Trophoblast cell (in vitro differentiated cells and primary cell): ENCODE measurements at regions not wholly inside any gene's neighbourhood (a gene's known extent, or its start where the extent isn't known, plus 50 kb on each side); places are given as distances from the start of the nearest gene placed in this dataset.
"Not testable (repeated sequence)": the region's sequence is repeated elsewhere in the genome, so short reads cannot be mapped to it uniquely, and the experiment has no call there.

ENCODE experiments used
- DNase-seq, 2 donors: peaks; one replicate each; pipeline ENCODE4 v3.0.0-alpha.2; 2016
- H2AFZ ChIP-seq: 2 replicates; pipeline ENCODE4 v1.6.1; 2013; ENCODE audit warnings: low read length, moderate library complexity, mild to moderate bottlenecking; ENCODE audit not compliant: insufficient read depth, poor library complexity
- H2AK5ac ChIP-seq: 2 replicates; pipeline ENCODE4 v1.6.1; 2013; ENCODE audit warnings: mild to moderate bottlenecking, low read length
- H2BK120ac ChIP-seq: 2 replicates; pipeline ENCODE4 v1.6.1; 2013; ENCODE audit warnings: low read length, mild to moderate bottlenecking, moderate library complexity; ENCODE audit not compliant: insufficient read depth, poor library complexity
- H2BK12ac ChIP-seq: 2 replicates; pipeline ENCODE4 v1.6.1; 2013; ENCODE audit warnings: mild to moderate bottlenecking, low read length, moderate library complexity
- H2BK5ac ChIP-seq: 2 replicates; pipeline ENCODE4 v1.6.1; 2013; ENCODE audit warnings: low read length, low read depth, moderate library complexity, mild to moderate bottlenecking; ENCODE audit not compliant: poor library complexity
- H3K14ac ChIP-seq: 2 replicates; pipeline ENCODE4 v1.6.1; 2013; ENCODE audit warnings: mild to moderate bottlenecking, low read length
- H3K18ac ChIP-seq: 2 replicates; pipeline ENCODE4 v1.6.1; 2013; ENCODE audit warnings: mild to moderate bottlenecking, low read length
- H3K23ac ChIP-seq: 2 replicates; pipeline ENCODE4 v1.6.1; 2013; ENCODE audit warnings: low read length
- H3K27ac ChIP-seq: 2 replicates; pipeline ENCODE4 v1.5.1; 2013; ENCODE audit warnings: low read depth, mild to moderate bottlenecking, inconsistent platforms, low read length, moderate library complexity
- H3K27me3 ChIP-seq: 2 replicates; pipeline ENCODE4 v1.6.1; 2013; ENCODE audit warnings: inconsistent platforms, mild to moderate bottlenecking, low read length, moderate library complexity; ENCODE audit not compliant: insufficient read depth
- H3K36me3 ChIP-seq, 2 experiments: 1 replicate in 1 of 2; 2 replicates in 1 of 2; pipeline ENCODE4 v1.6.1; 2013; ENCODE audit warnings: low read length in 2 of 2, mild to moderate bottlenecking in 2 of 2, moderate library complexity in 1 of 2; ENCODE audit not compliant: insufficient read depth in 2 of 2, control insufficient read depth in 1 of 2
- H3K4ac ChIP-seq: 2 replicates; pipeline ENCODE4 v1.6.1; 2013; ENCODE audit warnings: low read depth, mild to moderate bottlenecking, low read length, moderate library complexity
- H3K4me1 ChIP-seq, 2 experiments: 1 replicate in 1 of 2; 2 replicates in 1 of 2; pipeline ENCODE4 v1.6.1; 2013; ENCODE audit warnings: low read length in 2 of 2, mild to moderate bottlenecking in 2 of 2, moderate library complexity in 1 of 2; ENCODE audit not compliant: insufficient read depth in 2 of 2, control insufficient read depth in 1 of 2
- H3K4me2 ChIP-seq: 2 replicates; pipeline ENCODE4 v1.6.1; 2013; ENCODE audit warnings: inconsistent platforms, mild to moderate bottlenecking, low read length, moderate library complexity
- H3K4me3 ChIP-seq: 2 replicates; pipeline ENCODE4 v1.5.1; 2013; ENCODE audit warnings: mild to moderate bottlenecking, low read depth, low read length, inconsistent platforms
- H3K79me1 ChIP-seq: one replicate; pipeline ENCODE4 v1.6.1; 2013; ENCODE audit warnings: low read length
- H3K79me2 ChIP-seq: 2 replicates; pipeline ENCODE4 v1.6.1; 2013; ENCODE audit warnings: low read length, mild to moderate bottlenecking; ENCODE audit not compliant: control insufficient read depth, insufficient read depth, poor library complexity
- H3K9ac ChIP-seq: 2 replicates; pipeline ENCODE4 v1.6.1; 2013; ENCODE audit warnings: mild to moderate bottlenecking, low read length
- H3K9me3 ChIP-seq: 2 replicates; pipeline ENCODE4 v1.6.1; 2013; ENCODE audit warnings: low read depth, mild to moderate bottlenecking, control low read depth, inconsistent platforms, low read length; ENCODE audit not compliant: insufficient read depth
- H4K12ac ChIP-seq: 2 replicates; pipeline ENCODE4 v1.6.1; 2013; ENCODE audit warnings: low read depth, mild to moderate bottlenecking, low read length, moderate library complexity
- H4K8ac ChIP-seq: 2 replicates; pipeline ENCODE4 v1.6.1; 2013; ENCODE audit warnings: low read depth, mild to moderate bottlenecking, low read length, moderate library complexity
- H4K91ac ChIP-seq: one replicate; pipeline ENCODE4 v1.6.1; 2013; ENCODE audit warnings: low read depth, mild to moderate bottlenecking, low read length, moderate library complexity
- WGBS: extraction: QIAGEN DNeasy Blood & Tissue Kit; methylation state at CpG from one replicate; pipeline ENCODE4 v1.1.7; 2013; ENCODE audit warnings: missing lambda C conversion rate; ENCODE audit not compliant: insufficient read length, insufficient coverage; ENCODE audit errors: extremely low coverage; 5-methylcytosine and 5-hydroxymethylcytosine counted together

DNA sequence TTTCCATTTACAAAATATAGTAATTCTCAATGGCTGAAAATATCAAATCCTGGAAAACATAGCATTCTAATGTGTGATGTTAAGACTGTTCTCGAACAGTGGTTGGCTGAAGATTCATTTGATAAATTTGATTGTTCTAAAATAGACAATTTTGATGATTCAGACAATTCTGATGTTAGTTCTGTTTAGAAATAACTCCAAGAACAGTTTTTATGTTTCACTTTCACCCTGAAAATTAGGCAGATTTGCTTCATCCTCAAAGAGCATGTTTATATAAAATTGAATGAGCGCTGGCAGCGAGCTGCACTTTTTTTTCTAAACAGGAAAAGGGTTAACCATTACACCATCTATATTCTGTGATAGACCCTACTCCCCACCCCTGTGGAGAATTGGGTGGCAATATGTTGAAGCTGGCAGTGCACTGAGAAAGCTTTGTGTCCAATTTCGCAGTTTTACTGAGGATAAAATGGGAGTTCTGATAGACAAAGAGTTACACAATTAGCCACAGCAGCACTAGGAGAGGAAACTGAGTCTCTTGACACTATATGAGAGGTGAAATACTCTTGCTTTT lies 69.6 kb upstream of the TMED7 start:
- DNase-seq, result no peak
- H2BK120ac ChIP-seq, result no peak overlapping the region
- H4K12ac ChIP-seq, result no peak overlapping the region
- H3K79me1 ChIP-seq, result no peaks in the 10 kb centered on the region
- H3K9ac ChIP-seq, result no peak overlapping the region
- H3K4me3 ChIP-seq, result no peak overlapping the region
- no peaks in the 10 kb centered on the region for H3K4me1 ChIP-seq
- no peaks in the 10 kb centered on the region for H3K27me3 ChIP-seq
- no peak overlapping the region for H3K18ac ChIP-seq
- no peak overlapping the region for H3K4ac ChIP-seq
- no peak overlapping the region for H3K27ac ChIP-seq
- H3K14ac ChIP-seq, result no peak overlapping the region
- H2AFZ ChIP-seq, result no peak overlapping the region
- H2AK5ac ChIP-seq, result no peak overlapping the region
- H3K4me2 ChIP-seq, result no peak overlapping the region
- no peak overlapping the region for H4K8ac ChIP-seq
- no peaks in the 10 kb centered on the region for H3K9me3 ChIP-seq
- no peaks in the 10 kb centered on the region for H3K79me2 ChIP-seq
- no CpG with 5 or more reads among the region's 4 CpGs for WGBS
- H3K23ac ChIP-seq, result no peak overlapping the region
- H4K91ac ChIP-seq, result no peak overlapping the region
- no peaks in the 10 kb centered on the region for H3K36me3 ChIP-seq
- no peak overlapping the region for H2BK5ac ChIP-seq
- H2BK12ac ChIP-seq, result no peak overlapping the region

DNA sequence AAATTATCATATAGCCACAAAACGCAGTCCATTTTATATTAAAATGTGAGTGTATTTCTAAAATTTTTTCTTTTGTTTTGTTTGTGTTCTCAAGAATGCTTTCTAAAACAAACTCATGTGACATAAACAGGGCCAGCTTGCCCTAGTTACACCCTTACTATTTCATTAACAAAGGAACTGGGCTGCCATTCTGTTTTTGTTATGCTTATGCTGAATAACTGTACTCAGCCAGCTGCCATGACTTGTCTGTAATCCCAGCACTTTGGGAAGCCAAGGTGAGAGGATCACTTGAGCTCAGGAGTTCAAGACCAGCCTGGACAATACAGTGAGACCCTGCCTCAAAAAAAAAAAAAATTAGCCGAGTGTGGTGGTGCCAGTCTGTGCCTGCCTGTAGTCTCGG lies 66.0 kb upstream of the TMED7 start:
- H3K9me3 ChIP-seq, H3K27ac ChIP-seq, H4K12ac ChIP-seq, H2AK5ac ChIP-seq, H3K36me3 ChIP-seq, H3K14ac ChIP-seq, H4K91ac ChIP-seq, H3K4me2 ChIP-seq, H3K4me1 ChIP-seq, H3K79me2 ChIP-seq, H3K9ac ChIP-seq, DNase-seq, H2BK12ac ChIP-seq, H3K27me3 ChIP-seq, H2BK5ac ChIP-seq, H4K8ac ChIP-seq, H2AFZ ChIP-seq, H3K79me1 ChIP-seq, H3K4ac ChIP-seq, H2BK120ac ChIP-seq, H3K4me3 ChIP-seq, H3K18ac ChIP-seq, H3K23ac ChIP-seq: not testable (repeated sequence)
- WGBS, result no CpG with 5 or more reads among the region's 3 CpGs

DNA sequence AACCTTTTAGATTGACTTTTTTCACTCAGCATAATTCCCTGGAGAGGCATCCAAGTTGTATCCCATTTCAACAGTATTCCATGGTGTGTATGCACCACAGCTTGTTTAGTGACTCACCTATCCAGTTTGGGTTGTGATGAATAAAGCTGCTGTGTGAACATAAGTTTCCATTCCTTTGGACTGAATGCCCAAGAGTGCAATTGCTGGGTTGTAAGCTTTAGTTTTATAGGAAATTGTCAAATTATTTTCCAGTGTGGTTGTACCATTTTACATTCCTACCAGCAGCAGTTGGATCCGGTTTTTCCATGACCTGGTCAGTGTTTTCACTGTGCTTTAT lies 60.9 kb upstream of the TMED7 start:
- Histone ChIP-seq H3K4ac (no peak overlapping the region), H3K79me2 (no peaks in the 10 kb centered on the region), H3K9ac (no peak overlapping the region), H3K79me1 (no peaks in the 10 kb centered on the region), H4K12ac (no peak overlapping the region), H4K91ac (no peak overlapping the region), H3K9me3 (no peaks in the 10 kb centered on the region), H3K4me1 (no peaks in the 10 kb centered on the region), H2AK5ac (no peak overlapping the region), H3K23ac (no peak overlapping the region), H2BK12ac (no peak overlapping the region), H3K27me3 (no peaks in the 10 kb centered on the region), H3K4me3 (no peak overlapping the region), H3K4me2 (no peak overlapping the region), H4K8ac (no peak overlapping the region), H2BK5ac (no peak overlapping the region), H3K36me3 (no peaks in the 10 kb centered on the region), H3K27ac (no peak overlapping the region), H3K14ac (no peak overlapping the region), H2AFZ (no peak overlapping the region), H3K18ac (no peak overlapping the region), H2BK120ac (no peak overlapping the region)
- DNase-seq, result peak in 1 of 2 donors; percentile 19
- WGBS, result no CpG with 5 or more reads among the region's 1 CpG

DNA sequence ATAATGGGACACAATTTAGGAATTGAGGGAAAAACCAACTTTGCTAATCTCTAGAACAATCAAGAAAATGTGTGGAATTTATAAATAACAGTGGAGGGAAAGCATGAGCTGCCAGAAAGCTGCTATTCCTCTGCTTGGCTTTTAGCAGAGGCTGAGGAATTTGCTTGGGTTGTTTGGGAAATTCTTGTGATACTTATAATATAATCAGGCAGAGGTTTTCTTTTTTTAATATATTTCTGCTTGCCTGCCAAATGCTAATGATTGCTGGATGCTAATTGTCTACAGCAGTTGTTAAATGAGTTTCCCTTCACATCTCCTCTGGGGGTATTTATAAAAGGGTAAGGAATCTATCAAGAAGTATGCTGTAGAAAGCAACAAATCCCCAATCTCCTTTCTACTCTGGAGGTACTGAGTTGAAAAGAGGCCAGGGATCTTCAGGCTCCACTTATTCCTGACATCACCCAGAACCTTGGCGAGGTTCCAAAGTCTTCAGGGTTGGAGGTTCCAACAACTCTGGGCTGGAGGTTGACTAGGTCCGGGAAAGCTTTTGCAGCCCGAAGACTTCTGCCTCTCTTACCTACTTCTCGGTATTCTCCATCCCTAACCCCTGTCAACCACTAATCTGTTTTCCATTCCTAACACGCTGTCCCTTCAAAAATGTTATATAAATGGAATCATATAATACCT lies 60.4 kb upstream of the TMED7 start:
- Histone ChIP-seq H3K4me1 (no peaks in the 10 kb centered on the region), H3K9ac (no peak overlapping the region), H3K27ac (no peak overlapping the region), H2BK120ac (no peak overlapping the region), H3K4ac (no peak overlapping the region), H3K14ac (no peak overlapping the region), H2BK5ac (no peak overlapping the region), H3K36me3 (no peaks in the 10 kb centered on the region), H3K79me2 (no peaks in the 10 kb centered on the region), H4K8ac (no peak overlapping the region), H2BK12ac (no peak overlapping the region), H2AK5ac (no peak overlapping the region), H3K27me3 (no peaks in the 10 kb centered on the region), H4K91ac (no peak overlapping the region), H3K4me3 (no peak overlapping the region), H2AFZ (no peak overlapping the region), H4K12ac (no peak overlapping the region), H3K4me2 (no peak overlapping the region), H3K9me3 (no peaks in the 10 kb centered on the region), H3K23ac (no peak overlapping the region), H3K18ac (no peak overlapping the region), H3K79me1 (no peaks in the 10 kb centered on the region)
- DNase-seq, result peak in 1 of 2 donors; percentile 35
- WGBS, result no CpG with 5 or more reads among the region's 5 CpGs
